Ishikawa (cell line): ENCODE measurements at regions not wholly inside any gene's neighbourhood (a gene's known extent, or its start where the extent isn't known, plus 50 kb on each side); places are given as distances from the start of the nearest gene placed in this dataset.

Experiments used
- CEBPB ChIP-seq: IDR thresholded peaks from 2 replicates; pipeline ENCODE4 v1.6.1; 2012
- CREB1 ChIP-seq: IDR thresholded peaks from 2 replicates; pipeline ENCODE4 v1.6.1; 2012; ENCODE audit warnings: low read depth
- EGR1 ChIP-seq: IDR thresholded peaks from 2 replicates; pipeline ENCODE4 v1.6.1; 2012
- EP300 ChIP-seq: IDR thresholded peaks from 2 replicates; pipeline ENCODE4 v1.6.1; 2012; ENCODE audit warnings: borderline replicate concordance
- FOXM1 ChIP-seq: IDR thresholded peaks from 2 replicates; pipeline ENCODE4 v1.6.1; 2012; ENCODE audit warnings: low read depth, borderline replicate concordance
- MAX ChIP-seq: IDR thresholded peaks from 2 replicates; pipeline ENCODE4 v1.6.1; 2012
- NFIC ChIP-seq: IDR thresholded peaks from 2 replicates; pipeline ENCODE4 v1.6.1; 2012
- RAD21 ChIP-seq: IDR thresholded peaks from 2 replicates; pipeline ENCODE4 v1.6.1; 2012; ENCODE audit warnings: low read depth
- REST ChIP-seq: IDR thresholded peaks from 2 replicates; pipeline ENCODE4 v1.6.1; 2012; ENCODE audit warnings: low read depth, mild to moderate bottlenecking
- TAF1 ChIP-seq: IDR thresholded peaks from 2 replicates; pipeline ENCODE4 v1.6.1; 2012; ENCODE audit warnings: low read depth, mild to moderate bottlenecking
- TCF12 ChIP-seq: IDR thresholded peaks from 2 replicates; pipeline ENCODE4 v1.6.1; 2012; ENCODE audit warnings: low read depth
- TEAD4 ChIP-seq: IDR thresholded peaks from 2 replicates; pipeline ENCODE4 v1.6.1; 2012
- USF1 ChIP-seq: IDR thresholded peaks from 2 replicates; pipeline ENCODE4 v1.6.1; 2012
- YY1 ChIP-seq: IDR thresholded peaks from 2 replicates; pipeline ENCODE4 v1.6.1; 2012; ENCODE audit warnings: low read depth
- ZBTB7A ChIP-seq: IDR thresholded peaks from 2 replicates; pipeline ENCODE4 v1.6.1; 2012; ENCODE audit warnings: low read depth

- TF ChIP-seq TEAD4 (no peak), RAD21 (peak; percentile 41; the same call in 1 of the 2 replicates), NFIC (no peak), EP300 (no peak)
Observed at GRCh38 chr4:154082760-154083535, 294.1 kb upstream of the SFRP2 start.

GRCh38 chr4:154081391-154081790 is 292.5 kb upstream of the SFRP2 start:
- TF ChIP-seq RAD21 (no peak), TEAD4 (no peak), ZBTB7A (no peak), CREB1 (no peak), EGR1 (no peak), TAF1 (no peak), EP300 (no peak), YY1 (no peak), NFIC (no peak), MAX (no peak)

GRCh38 chr4:154078504-154079350 is 289.8 kb upstream of the SFRP2 start:
- TF ChIP-seq EP300 (no peak), NFIC (no peak), TEAD4 (no peak), TAF1 (no peak), TCF12 (no peak), EGR1 (no peak), ZBTB7A (no peak), YY1 (no peak), CEBPB (no peak), MAX (no peak), USF1 (no peak), FOXM1 (no peak), CREB1 (no peak), RAD21 (no peak), REST (no peak)

- TF ChIP-seq RAD21 (no peak), YY1 (no peak), TEAD4 (no peak), CREB1 (no peak), CEBPB (no peak), REST (no peak), USF1 (no peak), EP300 (no peak), TAF1 (no peak), MAX (no peak), ZBTB7A (no peak), TCF12 (no peak), FOXM1 (no peak)
Observed at GRCh38 chr4:154076921-154077320, 288.0 kb upstream of the SFRP2 start.

- TF ChIP-seq RAD21, result no peak
- no peak for TF ChIP-seq CEBPB
- no peak for TF ChIP-seq TAF1
- no peak for TF ChIP-seq TEAD4
- no peak for TF ChIP-seq MAX
- TF ChIP-seq EP300, result no peak
- TF ChIP-seq FOXM1, result no peak
- no peak for TF ChIP-seq NFIC
- no peak for TF ChIP-seq EGR1
- TF ChIP-seq USF1, result no peak
- no peak for TF ChIP-seq REST
- no peak for TF ChIP-seq YY1
- TF ChIP-seq CREB1, result no peak
- no peak for TF ChIP-seq TCF12
- TF ChIP-seq ZBTB7A, result no peak
Observed at GRCh38 chr4:154073107-154073822, 284.4 kb upstream of the SFRP2 start.
